Anterior cingulate cortex (tissue), 58 donors: ENCODE measurements at regions not wholly inside any gene's neighbourhood (a gene's known extent, or its start where the extent isn't known, plus 50 kb on each side); places are given as distances from the start of the nearest gene placed in this dataset.
"Not testable (repeated sequence)": the region's sequence is repeated elsewhere in the genome, so short reads cannot be mapped to it uniquely, and the experiment has no call there.

Experiments used
- DNase-seq, 58 donors: peaks; one replicate each; lab custom pipeline; 2025; lab: John Stamatoyannopoulos, UW

DNA sequence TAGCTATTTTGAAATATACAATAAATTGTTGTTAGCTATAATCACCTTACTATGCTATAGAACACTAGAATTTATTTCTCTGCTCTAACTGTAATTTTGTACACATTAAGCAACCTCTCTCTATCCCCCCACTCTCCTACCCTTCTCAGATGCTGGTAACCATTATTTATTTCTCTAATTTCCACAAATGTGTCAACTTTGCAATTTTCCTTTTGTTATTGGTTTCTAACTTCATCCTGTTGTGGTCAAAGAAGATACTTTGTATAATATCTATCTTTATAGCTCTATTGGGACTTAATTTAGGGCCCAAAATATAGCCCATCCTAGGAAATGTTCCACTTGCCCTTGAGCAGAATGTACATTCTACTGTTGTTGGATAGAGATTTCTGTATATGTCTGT is 229.3 kb downstream of the SATB1 start:
- no peak for DNase-seq

DNA sequence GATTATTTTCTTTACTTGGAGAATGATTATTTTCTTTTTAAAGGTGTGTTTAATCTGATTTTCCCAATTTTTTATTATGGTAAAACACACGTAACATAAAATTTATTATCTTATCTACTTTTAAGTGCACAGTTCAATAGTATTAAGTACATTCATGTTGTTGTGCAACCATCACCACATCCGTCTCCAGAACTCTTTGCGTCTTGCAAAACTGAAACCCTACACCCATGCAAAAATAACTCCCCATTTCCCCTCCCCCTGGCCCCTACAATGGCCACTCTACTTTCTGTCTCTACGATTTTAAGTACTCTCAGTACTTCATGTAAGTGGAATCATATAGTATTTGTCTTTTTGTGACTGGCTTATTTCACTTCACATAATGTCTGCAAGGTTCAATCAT is 230.7 kb downstream of the SATB1 start:
- DNase-seq, result no peak

DNA sequence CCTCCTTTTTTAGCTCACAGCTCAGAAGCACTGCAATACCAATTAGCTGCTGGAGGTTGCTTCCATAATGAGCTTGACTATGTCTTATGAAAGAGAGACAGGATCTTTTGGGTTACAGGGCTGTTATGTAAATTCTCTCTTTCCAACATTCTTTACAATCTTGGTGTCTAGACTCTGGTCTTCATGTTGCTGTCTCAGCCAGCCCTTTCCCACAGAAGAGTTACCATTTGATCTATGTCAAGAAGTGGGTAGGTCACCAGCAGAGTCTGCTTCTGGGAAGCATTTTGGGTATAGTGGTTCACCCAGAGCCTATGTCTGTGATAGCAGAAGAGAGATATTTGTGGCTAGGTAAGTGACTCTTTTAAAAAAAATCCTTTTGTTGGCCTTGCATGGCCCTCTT is 234.5 kb downstream of the SATB1 start:
- no peak for DNase-seq

- no peak for DNase-seq
Measured at GRCh38 chr3:18189282-18190050, 235.7 kb downstream of the SATB1 start.

- no peak for DNase-seq
Measured at GRCh38 chr3:18188491-18188890, 236.6 kb downstream of the SATB1 start.

GRCh38 chr3:18185624-18186023 is 239.5 kb downstream of the SATB1 start:
- no peak for DNase-seq

DNA sequence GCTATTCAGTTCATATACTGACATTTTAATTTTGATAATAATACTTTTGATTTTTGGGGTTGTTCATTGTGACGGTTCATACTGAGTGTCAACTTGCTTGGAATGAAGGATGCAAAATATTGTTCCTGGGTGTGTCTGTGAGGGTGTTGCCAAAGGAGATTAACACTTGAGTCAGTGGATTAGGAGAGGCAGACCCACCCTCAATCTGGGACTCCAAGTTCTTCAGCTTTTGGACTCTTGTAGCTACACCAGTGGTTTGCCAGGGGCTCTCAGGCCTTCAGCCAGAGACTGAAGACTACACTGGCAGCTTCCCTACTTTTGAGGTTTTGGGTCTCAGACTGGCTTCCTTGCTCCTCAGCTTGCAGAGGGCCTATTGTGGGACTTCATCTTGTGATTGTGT is 242.2 kb downstream of the SATB1 start:
- DNase-seq, result not testable (repeated sequence)

- DNase-seq, result no peak
Measured at GRCh38 chr3:18179521-18179920, 245.6 kb downstream of the SATB1 start.

- DNase-seq, result no peak
Measured at GRCh38 chr3:18177271-18177670, 247.9 kb downstream of the SATB1 start.

DNA sequence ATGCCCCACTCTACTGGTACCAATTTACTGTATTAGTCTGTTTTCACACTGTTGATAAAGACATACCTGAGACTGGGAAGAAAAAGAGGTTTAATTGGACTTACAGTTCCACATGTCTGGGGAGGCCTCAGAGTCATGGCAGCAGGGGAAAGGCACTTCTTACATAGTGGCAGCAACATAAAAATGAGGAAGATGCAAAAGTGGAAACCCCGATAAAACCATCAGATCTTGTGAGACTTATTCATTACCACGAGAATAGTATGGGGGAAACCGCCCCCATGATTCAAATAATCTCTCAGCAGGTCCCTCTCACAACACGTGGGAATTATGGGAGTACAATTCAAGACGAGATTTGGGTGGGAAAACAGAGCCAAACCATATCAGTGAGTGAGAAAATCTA is 251.2 kb downstream of the SATB1 start:
- DNase-seq, result not testable (repeated sequence)

DNA sequence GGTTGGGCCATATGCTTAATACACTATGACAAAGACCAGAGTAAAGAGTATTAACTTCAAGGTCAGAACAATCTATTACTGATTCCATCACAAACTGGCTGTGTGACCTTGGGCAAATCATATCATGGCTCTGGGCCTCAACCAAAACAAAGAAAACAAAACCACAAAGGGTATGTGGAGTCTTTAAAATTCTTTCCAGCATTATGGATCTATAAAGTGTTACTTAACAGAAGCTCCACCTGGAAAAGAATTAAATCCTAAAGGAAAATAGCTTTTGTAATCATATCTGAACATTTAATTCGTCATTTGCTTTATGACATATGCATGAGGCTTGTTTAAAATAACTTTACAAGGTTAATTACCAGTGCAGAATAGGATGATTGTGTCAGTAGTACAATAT is 265.5 kb downstream of the SATB1 start:
- DNase-seq, result no peak

- DNase-seq, result peak in 1 of 58 donors; percentile 5
Measured at GRCh38 chr3:18153571-18154173, 271.5 kb downstream of the SATB1 start.

- DNase-seq, result no peak
Measured at GRCh38 chr3:18151199-18151598, 273.9 kb downstream of the SATB1 start.

DNA sequence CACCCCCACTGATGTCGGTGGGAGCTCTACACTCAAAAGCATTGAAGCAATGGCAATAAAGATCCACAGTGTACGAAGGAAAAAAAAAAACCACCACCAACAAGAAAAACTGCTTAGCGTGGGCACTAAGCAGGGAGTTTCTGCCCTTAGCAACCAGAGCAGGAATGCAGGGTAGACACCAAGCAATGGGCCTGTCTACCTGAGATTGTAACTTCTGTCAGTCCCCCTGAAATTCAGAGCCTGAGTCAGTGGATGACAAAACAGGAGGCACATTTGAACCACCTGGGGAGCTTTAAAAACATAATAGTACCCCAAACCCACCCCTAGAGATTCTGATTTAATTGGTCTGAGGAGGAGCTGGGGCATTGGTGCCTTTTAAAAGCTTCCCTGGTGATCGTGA is 275.2 kb downstream of the SATB1 start:
- DNase-seq, result no peak

DNA sequence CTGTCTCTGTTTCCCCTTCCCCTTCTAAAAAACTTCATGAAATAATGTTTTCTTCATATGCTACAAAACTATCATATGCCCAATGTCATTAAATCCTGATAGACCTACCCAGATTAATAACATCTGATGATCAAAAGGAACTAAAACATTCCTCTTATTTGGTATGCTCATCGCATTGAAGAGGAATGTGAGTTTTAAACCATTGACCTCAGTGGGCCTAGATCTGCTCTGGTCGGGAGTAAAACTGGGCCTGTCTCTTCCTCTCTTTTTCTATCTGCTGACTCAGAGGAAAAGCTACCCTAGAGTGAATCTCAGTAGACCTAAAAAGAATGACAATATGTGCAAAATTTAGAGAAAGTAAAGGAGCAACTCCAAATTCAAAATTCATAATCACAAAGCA is 275.8 kb downstream of the SATB1 start:
- no peak for DNase-seq

DNA sequence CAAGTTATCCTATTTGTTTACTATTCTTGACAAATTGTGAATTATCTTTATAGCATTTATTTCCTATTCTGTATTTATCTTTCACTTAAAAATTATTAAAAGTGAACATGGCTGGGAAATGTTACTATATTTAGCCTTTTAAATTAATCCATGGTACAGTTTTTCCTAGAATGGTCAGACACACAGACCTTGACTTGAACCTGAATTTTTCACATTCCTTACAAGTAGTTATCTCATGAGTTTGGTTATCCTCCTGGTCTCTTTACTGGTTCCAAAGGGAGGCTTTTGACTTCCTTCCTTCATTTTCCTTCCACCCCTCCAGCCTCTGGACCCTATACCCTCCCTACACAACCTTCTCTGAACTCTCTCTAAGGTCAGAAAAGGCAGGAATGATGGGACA is 280.6 kb downstream of the SATB1 start:
- DNase-seq, result no peak

DNA sequence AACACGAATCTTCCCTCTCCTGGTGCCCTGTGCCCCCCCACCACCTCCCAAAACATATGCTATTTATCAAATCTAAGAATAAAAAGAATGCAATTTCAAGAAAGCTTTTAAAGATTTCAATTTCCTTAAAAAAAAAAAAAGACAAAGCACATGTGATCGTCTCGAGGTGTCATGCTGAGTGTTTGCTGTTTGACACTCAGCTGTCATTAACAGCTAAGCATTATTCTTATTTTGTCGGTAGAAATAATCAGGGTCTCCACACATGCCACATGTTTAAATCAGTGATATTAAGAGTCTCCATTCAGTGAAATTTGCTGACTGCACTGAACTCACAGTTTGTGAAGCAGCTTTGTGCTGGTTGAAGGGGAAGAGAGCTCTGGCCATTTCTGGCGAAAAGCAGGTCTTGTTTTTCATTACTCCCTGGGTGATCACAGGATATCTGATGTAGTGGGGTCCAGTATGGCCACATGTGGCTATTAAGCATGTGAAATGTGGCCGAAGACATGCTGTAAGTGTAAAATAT is 281.8 kb downstream of the SATB1 start:
- no peak for DNase-seq

- no peak for DNase-seq
Measured at GRCh38 chr3:18137958-18138357, 287.2 kb downstream of the SATB1 start.

- DNase-seq, result no peak
Measured at GRCh38 chr3:18135060-18135814, 289.9 kb downstream of the SATB1 start.

GRCh38 chr3:18134386-18135059 is 290.6 kb downstream of the SATB1 start:
- no peak for DNase-seq

DNA sequence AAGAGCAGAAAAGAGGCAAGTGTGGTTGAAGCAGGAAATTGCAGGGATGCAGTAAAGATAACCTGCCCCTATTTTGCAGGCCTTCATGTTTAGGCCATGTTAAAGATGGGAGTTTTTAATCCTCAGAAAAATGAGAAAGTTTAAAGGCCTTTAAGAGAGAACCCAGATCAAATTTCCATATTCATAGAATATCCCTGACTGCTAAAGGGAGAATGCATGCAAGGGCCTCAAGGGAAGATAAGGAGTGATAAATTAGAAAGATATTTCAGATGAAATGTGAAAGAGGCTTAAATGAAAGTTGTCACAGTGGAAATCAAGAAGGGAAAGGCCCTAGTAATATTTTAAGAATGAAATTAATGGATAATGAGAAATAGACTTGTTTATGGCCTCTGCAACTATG is 292.1 kb downstream of the SATB1 start:
- DNase-seq, result no peak
